Adrenal gland (tissue), 9 donors: ENCODE measurements at regions not wholly inside any gene's neighbourhood (a gene's known extent, or its start where the extent isn't known, plus 50 kb on each side); places are given as distances from the start of the nearest gene placed in this dataset.

Experiments
- DNase-seq, 7 donors: peaks; one replicate each; pipeline ENCODE4 v3.0.0-alpha.2; 2019 to 2020
- H3K27ac ChIP-seq, 5 donors: fragments of 200-600 bp; sonication (generic) in 4 of 5; 1 replicate in 3 of 5; 2 replicates in 2 of 5; pipeline versions ENCODE4 v1.5.1 to v1.8.0; 2016 to 2020; ENCODE audit warnings: mild to moderate bottlenecking in 1 of 5
- H3K27me3 ChIP-seq: fragments of 200-600 bp; 2 replicates; pipeline ENCODE4 v1.8.0; 2021
- H3K36me3 ChIP-seq, 2 donors: fragments of 200-600 bp; replicated peaks in 1 of 2; 1 replicate in 1 of 2; 2 replicates in 1 of 2; pipeline versions ENCODE4 v1.5.1 to v1.8.0; 2018 to 2022
- H3K4me1 ChIP-seq, 2 donors: fragments of 200-600 bp; replicated peaks in 1 of 2; 1 replicate in 1 of 2; 2 replicates in 1 of 2; pipeline versions ENCODE4 v1.5.1 to v1.8.0; 2018 to 2021
- H3K4me3 ChIP-seq, 4 donors: fragments of 200-600 bp; sonication (generic) in 3 of 4; one replicate each; pipeline ENCODE4 v1.5.1; 2016 to 2018
- H3K9me3 ChIP-seq, 3 donors: fragments of 200-600 bp; sonication (generic) in 1 of 3; replicated peaks in 1 of 3; 1 replicate in 2 of 3; 2 replicates in 1 of 3; pipeline versions ENCODE4 v1.5.1 to v1.8.0; 2016 to 2021
- CTCF ChIP-seq, 6 experiments: fragments of 450-650 bp in 4 of 6; fragments of 200-600 bp in 2 of 6; sonication (generic) in 1 of 6; IDR thresholded peaks; 1 replicate in 5 of 6; 2 replicates in 1 of 6; pipeline versions ENCODE4 v1.5.1 to v1.8.0; 2016 to 2021; ENCODE audit warnings: antibody characterized with exemption in 6 of 6, mild to moderate bottlenecking in 2 of 6, moderate library complexity in 1 of 6
- POLR2A ChIP-seq, 2 donors: fragments of 450-650 bp; IDR thresholded peaks; one replicate each; pipeline ENCODE4 v1.6.1; 2017; ENCODE audit warnings: antibody characterized with exemption in 2 of 2, mild to moderate bottlenecking in 2 of 2, moderate library complexity in 1 of 2
- WGBS, 4 donors: extraction: QIAGEN DNeasy Blood & Tissue Kit in 2 of 4; methylation state at CpG; one replicate each; pipeline versions ENCODE4 v1.1.5 to v1.1.7; 2013 to 2017; 5-methylcytosine and 5-hydroxymethylcytosine counted together
- intact Hi-C, 2 donors: fragments of 100-400 bp; cut with DNase I; formaldehyde crosslinking; loops; one replicate each; pipeline versions ENCODE4 v1.14.1 to v1.15.0; 2022 to 2023
- donor health status: healthy with polysubstance abuse.
- donor health status: Bipolar disorder and iron deficiency.
- donor health status: DM: yes; HTN: yes; CAD: no.
- donor health status: DM: no; HTN: no; CAD: no.
- donor health status: DM: no; HTN: no; CAD: no.

- H3K27me3 ChIP-seq: no peaks in the 10 kb centered on the region
- H3K4me1 ChIP-seq: peaks cover 2 to 3% of the 10 kb centered on the region in 2 donors
- no peak for TF ChIP-seq CTCF (IDR thresholded peaks at IDR 0.05)
- TF ChIP-seq POLR2A (IDR thresholded peaks at IDR 0.05): no peak
- WGBS, 4 donors: 78 to 90% (median 84%) methylated on average over 2 of the region's 2 CpGs
- H3K27ac ChIP-seq: no peak overlapping the region
- intact Hi-C loops: no loop called here
- DNase-seq: no peak
- H3K4me3 ChIP-seq: no peak overlapping the region
- H3K9me3 ChIP-seq: no peaks in the 10 kb centered on the region
- H3K36me3 ChIP-seq: no peaks in the 10 kb centered on the region
Observed at GRCh38 chr10:88136712-88137111, 273.3 kb downstream of the PTEN start.

GRCh38 chr10:88138319-88138848 lies 275.0 kb downstream of the PTEN start:
- H3K9me3 ChIP-seq: no peaks in the 10 kb centered on the region
- intact Hi-C loops: no loop called here
- H3K4me1 ChIP-seq: no peaks in the 10 kb centered on the region
- H3K36me3 ChIP-seq: no peaks in the 10 kb centered on the region
- WGBS, 4 donors: 84 to 88% (median 86%) methylated on average over 2 of the region's 2 CpGs
- H3K27ac ChIP-seq: no peak overlapping the region
- DNase-seq: no peak
- no peaks in the 10 kb centered on the region for H3K27me3 ChIP-seq
- no peak overlapping the region for H3K4me3 ChIP-seq
- TF ChIP-seq POLR2A (IDR thresholded peaks at IDR 0.05) (no peak), CTCF (IDR thresholded peaks at IDR 0.05) (no peak)

GRCh38 chr10:88147000-88147798 lies 283.8 kb downstream of the PTEN start:
- DNase-seq: peak in 6 of 7 donors; percentile 25 to 67 (median 39)
- peaks cover 0 to 9% of the 10 kb centered on the region in 2 donors for H3K4me1 ChIP-seq
- intact Hi-C loops: no loop called here
- H3K27me3 ChIP-seq: no peaks in the 10 kb centered on the region
- 55 to 58% (median 56%) methylated on average over 5 of the region's 5 CpGs for WGBS, 4 donors
- no peaks in the 10 kb centered on the region for H3K36me3 ChIP-seq
- TF ChIP-seq POLR2A (IDR thresholded peaks at IDR 0.05) (no peak), CTCF (IDR thresholded peaks at IDR 0.05) (no peak)
- H3K27ac ChIP-seq: peak overlapping the region in 2 of 5 donors; percentile 25 to 42
- H3K4me3 ChIP-seq: no peak overlapping the region
- H3K9me3 ChIP-seq: no peaks in the 10 kb centered on the region

GRCh38 chr10:88149906-88150305 lies 286.5 kb downstream of the PTEN start:
- Histone ChIP-seq H3K27ac (no peak overlapping the region), H3K9me3 (no peaks in the 10 kb centered on the region), H3K4me1 (peaks cover 0 to 13% of the 10 kb centered on the region in 2 donors), H3K36me3 (no peaks in the 10 kb centered on the region), H3K27me3 (no peaks in the 10 kb centered on the region), H3K4me3 (no peak overlapping the region)
- DNase-seq: no peak
- TF ChIP-seq CTCF (IDR thresholded peaks at IDR 0.05) (no peak), POLR2A (IDR thresholded peaks at IDR 0.05) (no peak)
- intact Hi-C loops: no loop called here
- 54 to 63% (median 59%) methylated on average over 1 of the region's 1 CpG for WGBS, 4 donors
